ENCODE measurements at regions not wholly inside any gene's neighbourhood (a gene's known extent, or its start where the extent isn't known, plus 50 kb on each side); places are given as distances from the start of the nearest gene placed in this dataset.

- no peak for TF ChIP-seq CTCF (conservative IDR thresholded peaks at IDR 0.05; ENCODE audit: low read depth in 2 of 2)
- TF ChIP-seq EZH2phosphoT487 (IDR thresholded peaks at IDR 0.05; ENCODE audit: unreplicated experiment): no peak
- no peak for TF ChIP-seq NANOG (IDR thresholded peaks at IDR 0.05; ENCODE audit: borderline replicate concordance)
- TF ChIP-seq JUNB (IDR thresholded peaks at IDR 0.05; ENCODE audit: unreplicated experiment): no peak
- no peak for TF ChIP-seq POLR2AphosphoS5 (IDR thresholded peaks at IDR 0.05; ENCODE audit: low read depth)
Measured at GRCh38 chr11:115676768-115677167, 172.6 kb upstream of the CADM1 start (continued).

GRCh38 chr11:115676206-115676605, 172.0 kb upstream of the CADM1 start:
- Histone ChIP-seq H3K79me2 (replicated peaks; ENCODE audit: insufficient read depth) (no peaks in the 10 kb centered on the region), H3K36me3 (ENCODE audit: insufficient read depth) (no peaks in the 10 kb centered on the region), H3K4me3 (no peak overlapping the region), H3K4me2 (no peak overlapping the region), H3K4me1 (ENCODE audit: insufficient read depth) (no peaks in the 10 kb centered on the region; the same call in 1 of the 2 replicates), H3K9me2 (ENCODE audit: insufficient read depth) (no peaks in the 10 kb centered on the region), H3K27ac (ENCODE audit: low read depth) (no peak overlapping the region), H2AFZ (no peak overlapping the region), H3K27me3 (ENCODE audit: insufficient read depth) (no peaks in the 10 kb centered on the region), H3F3A (replicated peaks; ENCODE audit: low read depth) (no peaks in the 10 kb centered on the region), H4K20me1 (replicated peaks; ENCODE audit: insufficient read depth) (no peaks in the 10 kb centered on the region)
- Mint-ChIP-seq H3K9me3 (no peaks in the 10 kb centered on the region), H3K4me3 (no peak overlapping the region), H3K36me3 (ENCODE audit: low read depth) (no peaks in the 10 kb centered on the region), H3K27me3 (ENCODE audit: insufficient read depth, low read depth, poor library complexity) (peaks cover 17% of the 10 kb centered on the region), H3K4me1 (peaks cover 19% of the 10 kb centered on the region), H3K27ac (no peak overlapping the region; the same call in 1 of the 2 replicates)
- ATAC-seq (peak; percentile 40), DNase-seq (ENCODE audit: low spot score) (peak; percentile 54)
- TF ChIP-seq ZNF114 (CRISPR knock-in tag; IDR thresholded peaks at IDR 0.05) (no peak), ETS1 (IDR thresholded peaks at IDR 0.05) (no peak)

- Mint-ChIP-seq H3K27ac (no peak overlapping the region), H3K36me3 (ENCODE audit: low read depth) (no peaks in the 10 kb centered on the region), H3K4me3 (no peak overlapping the region), H3K9me3 (no peaks in the 10 kb centered on the region), H3K4me1 (peaks cover 19% of the 10 kb centered on the region), H3K27me3 (ENCODE audit: insufficient read depth, low read depth, poor library complexity) (peaks cover 17% of the 10 kb centered on the region)
- ATAC-seq (no peak), DNase-seq (ENCODE audit: low spot score) (no peak)
- no peak overlapping the region for H3K4me3 ChIP-seq
- H3K27ac ChIP-seq (ENCODE audit: low read depth): no peak overlapping the region
- no peaks in the 10 kb centered on the region for H4K20me1 ChIP-seq (replicated peaks; ENCODE audit: insufficient read depth)
- H3K9me2 ChIP-seq (ENCODE audit: insufficient read depth): no peaks in the 10 kb centered on the region
- no peak overlapping the region for H2AFZ ChIP-seq
- H3K4me2 ChIP-seq: no peak overlapping the region
- H3K36me3 ChIP-seq (ENCODE audit: insufficient read depth): no peaks in the 10 kb centered on the region
- H3F3A ChIP-seq (replicated peaks; ENCODE audit: low read depth): no peaks in the 10 kb centered on the region
- H3K4me1 ChIP-seq (ENCODE audit: insufficient read depth): no peaks in the 10 kb centered on the region; the same call in 1 of the 2 replicates
- no peaks in the 10 kb centered on the region for H3K27me3 ChIP-seq (ENCODE audit: insufficient read depth)
- no peaks in the 10 kb centered on the region for H3K79me2 ChIP-seq (replicated peaks; ENCODE audit: insufficient read depth)
- no peak for TF ChIP-seq EZH2 (IDR thresholded peaks at IDR 0.05; ENCODE audit: low read depth, unreplicated experiment)
- no peak for TF ChIP-seq ETS1 (IDR thresholded peaks at IDR 0.05)
- TF ChIP-seq ZNF462 (CRISPR knock-in tag; IDR thresholded peaks at IDR 0.05): no peak
- no peak for TF ChIP-seq ZNF331 (CRISPR knock-in tag; IDR thresholded peaks at IDR 0.05; ENCODE audit: low read depth)
- no peak for TF ChIP-seq JUNB (IDR thresholded peaks at IDR 0.05; ENCODE audit: unreplicated experiment)
Measured at GRCh38 chr11:115674937-115675544, 170.8 kb upstream of the CADM1 start.
